NOMO-1 (cell line): ENCODE measurements at regions not wholly inside any gene's neighbourhood (a gene's known extent, or its start where the extent isn't known, plus 50 kb on each side); places are given as distances from the start of the nearest gene placed in this dataset.

Source experiments
- DNase-seq, 2 experiments: peaks; one replicate each; lab custom pipeline; 2025; ENCODE audit not compliant: unreplicated experiment in 2 of 2; lab: John Stamatoyannopoulos, UW

DNA sequence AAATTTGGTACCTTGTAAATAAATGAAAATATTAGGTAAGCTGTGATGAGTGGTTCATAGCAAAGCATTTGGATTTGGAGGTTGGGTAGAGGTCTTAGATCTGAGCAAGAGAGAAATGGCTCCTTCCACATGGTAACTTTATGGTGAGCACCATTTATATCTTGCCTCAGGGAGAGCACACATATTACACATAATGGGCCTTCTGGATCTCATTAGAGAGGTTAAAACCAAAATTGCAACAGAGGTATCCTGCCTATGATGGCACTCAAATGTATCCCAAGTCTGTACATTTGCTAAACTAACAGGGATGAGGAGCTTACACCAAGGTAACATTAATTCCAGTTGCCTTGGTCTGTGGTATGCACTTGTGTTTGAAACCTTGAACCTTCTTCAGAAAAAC lies 87.1 kb upstream of the PUDP start:
- no peak for DNase-seq

DNA sequence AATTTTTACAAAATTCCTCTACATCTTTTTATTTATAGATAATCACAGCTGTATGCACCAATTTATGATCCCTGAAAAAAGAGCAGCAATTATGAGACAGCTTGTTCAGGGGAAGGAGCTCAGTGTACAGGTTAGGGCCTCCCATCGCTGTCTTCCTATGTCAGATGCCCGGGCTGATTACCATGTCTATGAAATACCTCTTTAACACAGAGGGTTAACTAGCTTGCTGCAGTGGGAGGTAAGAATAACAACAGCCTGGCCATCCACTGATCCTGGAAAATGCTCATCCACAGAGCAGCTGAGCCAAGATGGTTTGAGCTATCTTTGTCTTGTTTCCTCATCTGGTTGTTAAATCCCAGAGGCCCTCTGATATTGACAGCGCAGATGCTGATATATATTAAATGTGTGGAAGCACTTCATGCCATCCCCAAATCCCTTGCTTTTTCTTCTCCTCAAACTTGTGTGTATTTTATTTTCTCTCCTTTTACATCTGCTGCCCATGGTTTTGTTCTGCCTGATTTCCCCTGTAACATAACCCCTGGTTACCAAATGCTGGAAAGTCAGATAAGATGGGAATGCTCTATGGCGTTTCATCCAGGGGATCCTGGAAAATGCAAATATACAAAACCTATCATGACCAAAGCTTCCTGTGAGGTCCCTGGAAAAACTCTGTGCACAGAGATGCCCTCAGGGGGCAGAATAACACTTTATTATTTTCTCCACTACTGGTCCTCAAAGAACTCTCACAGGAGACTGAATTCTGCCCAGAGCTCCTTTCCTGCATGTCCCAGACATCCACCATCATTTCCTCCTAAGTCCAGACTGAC lies 85.8 kb upstream of the PUDP start:
- DNase-seq = no peak

DNA sequence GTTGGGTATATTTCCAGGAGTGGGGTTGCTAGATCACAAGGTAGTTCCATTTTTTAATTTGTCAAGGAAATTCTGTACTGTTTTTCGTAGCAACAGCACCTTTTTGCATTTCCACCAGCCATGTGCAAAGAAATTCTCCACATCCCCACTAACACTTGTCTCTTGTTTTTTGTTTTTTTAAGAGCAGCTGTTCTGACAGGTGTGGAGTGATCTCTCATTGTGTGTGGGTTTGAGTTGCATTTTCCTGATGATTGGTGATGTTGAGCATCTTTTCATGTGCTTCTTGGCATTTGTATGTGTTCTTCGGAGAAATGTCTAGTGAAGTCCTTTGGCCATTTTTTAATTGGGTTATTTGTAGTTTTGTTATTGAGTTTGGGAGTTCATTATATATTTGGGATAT lies 80.3 kb upstream of the PUDP start:
- DNase-seq = no peak

DNA sequence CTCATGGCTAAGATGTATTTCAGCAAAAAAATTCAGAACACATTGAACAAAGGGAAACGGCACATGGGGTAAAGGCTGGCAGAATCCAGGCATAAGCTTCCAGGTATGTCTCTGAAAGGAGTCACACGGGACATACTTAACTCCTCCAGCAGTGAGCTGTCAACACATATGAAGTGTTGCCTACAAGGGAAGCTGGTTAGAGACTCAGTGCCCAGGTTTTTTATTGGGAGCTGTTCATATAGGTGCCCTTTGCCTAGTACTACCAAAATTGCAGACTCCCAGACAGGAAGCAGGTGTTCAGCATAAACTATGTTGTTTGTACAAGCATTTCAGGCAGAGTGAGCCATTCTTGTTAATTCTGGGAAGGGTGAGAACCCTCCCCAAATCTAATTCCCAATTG lies 77.4 kb upstream of the PUDP start:
- DNase-seq = no peak

DNA sequence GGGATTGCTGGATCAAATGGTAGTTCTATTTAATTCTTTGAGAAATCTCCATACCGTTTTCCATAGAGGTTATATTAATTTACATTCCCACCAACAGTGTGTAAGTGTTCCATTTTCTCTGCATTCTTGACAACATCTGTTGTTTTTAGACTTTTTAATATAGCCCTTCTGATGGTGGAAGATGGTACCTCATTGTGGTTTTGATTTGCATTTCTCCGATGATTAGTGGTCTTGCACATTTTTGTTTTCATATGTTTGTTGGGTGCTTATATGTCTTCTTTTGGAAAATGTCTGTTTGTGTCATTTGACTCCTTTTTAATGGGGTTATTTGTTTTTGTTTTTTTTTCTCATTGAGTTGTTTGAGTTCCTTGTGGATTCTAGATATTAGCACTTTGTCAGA lies 75.3 kb upstream of the PUDP start:
- no peak for DNase-seq

DNA sequence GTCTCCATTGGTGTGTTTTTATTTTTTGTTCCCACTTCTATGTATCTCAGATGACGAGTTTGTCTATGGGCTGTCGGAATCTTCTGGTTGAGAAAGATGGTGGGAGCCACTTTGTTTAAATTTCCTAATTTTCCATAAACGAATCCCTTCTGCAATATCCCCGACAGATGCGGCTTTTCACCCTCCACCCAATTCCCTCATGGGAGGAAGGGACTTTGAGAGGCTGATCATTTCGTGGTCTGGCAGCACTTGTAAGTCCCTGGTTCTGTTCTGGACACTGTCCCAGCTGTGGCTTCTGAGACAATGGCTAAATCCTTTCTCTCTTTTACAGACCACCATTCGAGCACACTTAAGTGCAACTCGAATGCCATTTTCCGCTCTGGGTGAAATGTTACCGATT lies 72.2 kb upstream of the PUDP start:
- DNase-seq = no peak

DNA sequence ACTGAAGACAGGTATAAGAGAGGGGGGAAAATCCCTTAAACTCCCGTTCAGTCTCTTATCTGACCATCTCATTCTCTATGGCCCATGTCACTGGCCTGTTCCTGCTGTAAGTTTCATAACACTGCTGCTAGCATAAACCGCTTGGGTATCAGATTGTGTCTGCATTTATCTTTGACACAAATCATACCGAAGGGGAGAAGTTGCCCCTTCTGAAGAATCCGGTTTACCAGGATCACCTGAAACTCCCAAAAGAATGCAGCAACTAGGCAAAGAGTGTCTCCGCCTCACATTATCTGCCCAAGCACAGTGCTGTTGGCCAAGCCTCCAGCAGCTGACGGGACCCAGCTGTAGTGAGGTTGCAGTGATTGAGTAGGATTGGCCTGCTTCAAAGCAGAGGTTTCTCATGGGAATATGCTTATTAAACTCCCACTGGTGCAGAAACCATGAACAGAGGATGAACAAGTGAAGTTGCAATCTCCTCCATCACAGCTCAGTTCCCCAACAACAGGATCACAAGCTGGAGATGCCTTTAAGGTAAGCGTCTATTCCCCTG lies 71.3 kb upstream of the PUDP start:
- no peak for DNase-seq

DNA sequence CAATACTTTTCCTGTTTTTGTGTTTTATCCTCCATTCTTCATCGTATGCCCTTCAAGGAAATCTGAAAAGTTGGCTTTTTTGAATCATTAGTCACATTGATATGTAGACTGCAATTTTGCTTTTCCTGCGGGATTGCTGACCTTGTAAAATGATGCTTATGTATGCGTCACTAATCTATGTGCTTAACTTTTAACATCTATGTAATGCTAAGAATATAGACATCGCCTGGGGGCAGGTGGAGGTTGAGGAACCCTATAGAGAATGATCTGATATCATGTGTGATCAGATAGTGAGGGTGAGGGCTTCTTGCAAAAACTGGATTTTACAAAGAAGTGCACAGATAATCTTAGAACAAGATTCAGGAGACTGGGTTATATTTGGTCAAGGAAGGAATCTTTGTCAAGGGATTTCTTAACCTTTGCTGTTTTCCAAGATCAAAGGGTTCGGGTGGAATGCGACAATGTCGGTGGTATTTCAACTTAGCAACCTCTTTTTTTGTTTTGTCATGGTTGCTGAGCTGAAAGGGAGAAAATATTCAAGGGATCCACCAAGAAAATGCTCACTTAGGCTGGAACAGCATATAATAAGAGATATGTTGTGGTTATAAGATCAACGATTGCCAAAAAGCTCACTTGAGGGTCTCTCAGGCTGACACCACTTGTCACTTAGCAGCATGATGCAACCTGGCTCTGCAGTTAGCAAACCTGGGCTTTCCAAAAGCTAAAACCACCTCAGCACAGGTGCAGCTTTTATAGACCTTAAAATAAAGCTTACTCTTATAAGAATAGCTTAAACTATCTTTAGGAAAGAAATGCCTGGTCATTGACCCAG lies 70.6 kb upstream of the PUDP start:
- DNase-seq = no peak

DNA sequence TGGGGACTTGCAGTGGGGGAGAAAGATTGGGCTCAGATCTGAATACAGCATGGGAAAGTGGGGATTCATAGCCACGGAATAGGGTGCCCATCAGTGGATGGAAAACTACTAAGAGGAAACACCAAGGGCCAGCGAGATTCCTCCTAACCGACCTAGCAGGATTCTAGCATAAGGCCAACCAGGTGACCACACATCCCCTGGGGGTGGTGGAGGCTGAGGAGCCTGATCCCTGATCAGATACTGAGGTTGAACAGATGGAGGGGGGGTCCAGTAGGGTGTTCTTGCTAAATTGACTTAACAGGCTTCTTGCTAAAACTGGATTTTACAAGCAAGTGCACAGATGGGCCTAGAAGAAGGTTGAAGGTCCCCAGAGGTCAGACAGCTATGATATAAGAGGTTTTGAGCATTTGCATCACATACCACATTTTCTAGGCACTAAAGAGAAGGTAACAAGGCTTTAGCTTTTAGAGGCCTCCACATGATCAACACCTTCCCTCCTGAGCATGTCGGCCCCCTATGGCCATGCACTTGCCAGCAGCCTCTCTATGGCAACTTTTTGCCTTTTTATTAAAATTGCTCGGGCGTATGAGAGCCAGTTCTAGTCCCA lies 69.1 kb upstream of the PUDP start:
- DNase-seq = no peak

DNA sequence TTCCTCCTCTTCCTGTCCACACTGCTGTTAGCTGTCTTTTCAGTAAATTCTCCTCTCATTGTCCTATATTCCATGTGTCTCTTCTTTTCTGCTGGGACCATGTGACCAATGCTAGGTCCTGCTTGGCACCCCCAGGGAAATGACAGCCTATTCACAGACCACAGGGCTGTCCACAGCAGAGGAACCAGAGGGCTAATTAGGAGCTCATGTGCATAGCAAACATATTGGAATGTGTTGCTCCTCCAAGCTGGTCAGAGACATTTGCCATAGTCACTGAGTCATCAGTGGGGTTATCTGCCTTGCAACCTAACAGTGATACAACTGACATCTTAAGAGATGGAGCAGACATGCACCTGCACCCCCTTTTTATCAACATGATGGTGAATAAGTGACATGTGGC lies 67.9 kb upstream of the PUDP start:
- DNase-seq = no peak

DNA sequence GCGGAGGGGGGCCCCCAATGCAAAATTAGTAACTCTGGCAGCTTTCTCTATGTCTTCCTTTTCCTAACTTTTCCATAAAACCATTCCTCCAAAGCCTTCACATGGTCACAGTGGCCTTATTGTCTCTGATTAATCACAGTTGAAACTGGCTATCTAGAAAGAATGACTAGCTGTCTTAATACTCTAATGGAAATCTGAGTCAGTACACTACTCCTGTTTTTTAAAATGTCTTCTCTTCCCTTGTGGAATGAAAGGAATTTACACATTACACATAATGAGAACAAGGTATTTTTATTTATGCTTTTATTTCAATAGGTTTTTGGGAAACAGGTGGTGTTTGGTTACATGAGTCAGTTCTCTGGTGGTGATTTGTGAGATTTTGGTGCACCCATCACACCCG lies 66.3 kb upstream of the PUDP start:
- no peak for DNase-seq

DNA sequence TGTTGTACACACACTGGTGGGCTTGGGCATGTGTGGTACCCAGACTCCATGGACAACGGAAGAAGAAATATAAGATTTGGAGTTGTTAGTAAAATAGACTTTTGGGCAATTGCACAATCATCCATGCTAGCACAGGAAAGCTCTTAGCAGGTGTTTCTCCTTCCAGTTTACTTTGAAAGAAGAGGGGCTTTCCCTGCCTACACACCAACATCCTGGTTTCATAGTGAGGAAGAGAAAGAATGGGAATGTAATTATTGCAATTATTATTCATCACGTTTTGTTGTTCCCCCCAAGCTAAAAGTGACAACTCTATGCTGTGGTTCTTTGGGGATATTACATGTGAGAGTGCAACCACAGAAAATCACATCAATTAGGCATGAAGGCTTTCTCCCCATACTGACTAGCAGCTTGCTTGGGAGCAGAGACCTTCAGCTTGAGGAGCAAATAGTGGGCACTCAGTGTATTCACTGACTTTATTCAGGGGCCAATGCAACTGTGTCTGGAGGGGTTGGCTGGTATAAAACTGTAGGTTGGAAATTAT lies 57.2 kb upstream of the PUDP start:
- DNase-seq = no peak

DNA sequence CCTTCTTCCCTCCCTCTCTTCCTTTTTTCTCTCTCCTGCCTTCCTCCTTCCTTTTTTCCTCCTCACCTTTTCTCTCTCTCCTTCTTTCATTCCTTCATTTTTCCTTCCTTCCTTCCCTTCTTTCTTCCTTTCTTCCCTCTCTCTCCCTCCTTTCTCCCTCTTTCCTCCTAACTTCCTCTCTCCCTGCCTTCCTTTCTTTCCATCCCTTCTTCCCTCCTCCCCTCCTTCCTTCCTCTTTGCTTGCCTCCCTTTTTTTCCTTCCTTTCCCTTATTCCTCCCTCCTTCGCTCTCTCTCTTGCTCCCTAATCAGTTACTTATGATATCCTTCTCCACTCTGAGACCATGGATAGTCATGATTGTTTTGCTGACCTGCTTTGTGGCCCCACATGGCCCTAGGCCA lies 56.7 kb upstream of the PUDP start:
- DNase-seq = no peak

DNA sequence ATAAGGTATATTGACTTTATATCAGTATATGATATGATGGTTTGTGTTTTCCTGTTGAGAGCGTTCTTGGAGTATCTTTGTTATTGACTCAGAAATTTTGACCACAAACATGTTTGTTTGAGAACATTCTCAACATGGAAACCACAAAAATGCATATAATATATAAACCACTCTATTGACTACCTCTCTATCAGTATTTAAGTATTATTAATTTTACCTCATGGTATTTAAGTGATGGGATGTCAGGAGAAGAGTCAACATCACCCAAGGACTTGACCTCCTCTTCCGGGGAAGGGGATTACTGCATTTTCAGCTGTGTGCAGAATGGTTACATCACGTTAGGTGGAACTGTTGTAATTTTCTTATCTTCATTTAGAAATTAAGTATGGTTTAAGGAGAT lies 54.3 kb upstream of the PUDP start:
- DNase-seq = no peak

DNA sequence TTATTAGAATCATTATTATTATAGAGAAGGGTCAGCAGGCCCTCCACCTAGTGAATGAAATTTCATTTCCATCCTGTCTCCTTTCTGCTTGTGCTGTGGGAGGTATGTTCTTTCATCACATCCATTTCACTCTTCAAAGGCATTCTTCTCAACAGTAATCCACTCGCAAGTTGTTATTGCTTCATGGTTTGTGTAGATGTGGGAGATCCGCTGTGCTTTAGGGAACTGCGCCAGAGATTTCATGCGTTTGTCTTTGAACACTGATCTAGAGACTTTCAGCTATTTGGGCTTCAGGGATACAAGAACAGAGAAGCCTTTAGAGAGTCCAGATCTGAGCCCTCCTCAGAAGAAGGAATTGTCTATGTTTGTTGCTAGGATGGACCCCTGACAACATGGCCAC lies 53.5 kb upstream of the PUDP start:
- DNase-seq = no peak

DNA sequence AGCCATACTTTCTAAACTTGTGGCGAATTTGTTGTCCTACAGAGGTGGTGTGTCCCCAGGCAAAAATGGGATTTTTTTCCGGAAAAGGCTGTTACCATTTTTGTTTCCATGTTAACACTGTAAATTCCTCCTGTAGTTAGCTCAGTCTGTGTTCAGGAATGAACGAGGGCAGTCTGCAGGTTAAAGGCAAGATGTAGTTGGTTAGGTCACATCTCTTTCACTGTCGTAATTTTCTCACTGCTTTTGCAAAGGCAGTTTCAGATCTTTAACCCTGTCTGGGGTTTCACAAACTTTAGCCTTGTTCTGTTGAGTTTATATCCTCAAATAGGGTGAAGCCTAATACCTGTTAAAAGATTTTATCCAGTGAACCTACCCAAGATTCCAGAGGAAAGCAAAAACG lies 50.5 kb upstream of the PUDP start:
- no peak for DNase-seq
